ENCODE measurements at regions not wholly inside any gene's neighbourhood (a gene's known extent, or its start where the extent isn't known, plus 50 kb on each side); places are given as distances from the start of the nearest gene placed in this dataset.

- TF ChIP-seq TAF1 (conservative IDR thresholded peaks at IDR 0.05) = no peak
- TF ChIP-seq ZBTB33 (IDR thresholded peaks at IDR 0.05) = no peak
- TF ChIP-seq NR2F2 (IDR thresholded peaks at IDR 0.05) = no peak
- no peak for TF ChIP-seq GABPA (IDR thresholded peaks at IDR 0.05 in 1 of 2, conservative IDR thresholded peaks at IDR 0.05 in 1 of 2)
- TF ChIP-seq JUND (IDR thresholded peaks at IDR 0.05) = no peak
- no peak for TF ChIP-seq RAD21 (IDR thresholded peaks at IDR 0.05)
- TF ChIP-seq REST (IDR thresholded peaks at IDR 0.05) = no peak
- no peak for TF ChIP-seq HNF4G (IDR thresholded peaks at IDR 0.05)
- TF ChIP-seq SP1 (IDR thresholded peaks at IDR 0.05) = no peak
- TF ChIP-seq HNF4A (conservative IDR thresholded peaks at IDR 0.05) = no peak
- Histone ChIP-seq H3K4me1 (ENCODE audit: control insufficient read depth in 4 of 4, insufficient read depth in 4 of 4, low read length in 3 of 4) (no peaks in the 10 kb centered on the region), H3K27me3 (ENCODE audit: control insufficient read depth in 4 of 4, insufficient read depth in 4 of 4, low read length in 3 of 4) (no peaks in the 10 kb centered on the region), H3K36me3 (ENCODE audit: control insufficient read depth in 4 of 4, insufficient read depth in 3 of 4, low read depth in 1 of 4, low read length in 3 of 4) (no peaks in the 10 kb centered on the region), H3K4me3 (ENCODE audit: low read depth in 1 of 3, low read length in 3 of 3) (no peak overlapping the region), H3K9me3 (ENCODE audit: control insufficient read depth in 4 of 4, low read length in 3 of 4) (no peaks in the 10 kb centered on the region), H3K9ac (ENCODE audit: low read depth in 1 of 2, low read length in 2 of 2) (no peak overlapping the region), H3K27ac (ENCODE audit: low read depth in 1 of 2, low read length in 2 of 2) (no peak overlapping the region)
- 76% methylated on average over 1 of the region's 1 CpG for WGBS
- DNase-seq (ENCODE audit: low spot score) = no peak
These were observed 140.0 kb upstream of the CBLB start for GRCh38 chr3:106008766-106009165.

- no peak for DNase-seq (ENCODE audit: low spot score)
- Histone ChIP-seq H3K36me3 (ENCODE audit: control insufficient read depth in 4 of 4, insufficient read depth in 3 of 4, low read depth in 1 of 4, low read length in 3 of 4) (no peaks in the 10 kb centered on the region), H3K9me3 (ENCODE audit: control insufficient read depth in 4 of 4, low read length in 3 of 4) (no peaks in the 10 kb centered on the region), H3K27me3 (ENCODE audit: control insufficient read depth in 4 of 4, insufficient read depth in 4 of 4, low read length in 3 of 4) (no peaks in the 10 kb centered on the region), H3K4me1 (ENCODE audit: control insufficient read depth in 4 of 4, insufficient read depth in 4 of 4, low read length in 3 of 4) (no peaks in the 10 kb centered on the region), H3K27ac (ENCODE audit: low read depth in 1 of 2, low read length in 2 of 2) (no peak overlapping the region), H3K4me3 (ENCODE audit: low read depth in 1 of 3, low read length in 3 of 3) (no peak overlapping the region), H3K9ac (ENCODE audit: low read depth in 1 of 2, low read length in 2 of 2) (no peak overlapping the region)
- 71% methylated on average over 3 of the region's 3 CpGs for WGBS
- TF ChIP-seq HNF4A (conservative IDR thresholded peaks at IDR 0.05) (no peak), FOXA2 (IDR thresholded peaks at IDR 0.05) (no peak), MAX (IDR thresholded peaks at IDR 0.05) (no peak), EGR1 (IDR thresholded peaks at IDR 0.05; ENCODE audit: low read depth in 2 of 2) (no peak), RAD21 (IDR thresholded peaks at IDR 0.05) (no peak), YY1 (IDR thresholded peaks at IDR 0.05) (no peak), ATF3 (IDR thresholded peaks at IDR 0.05) (no peak), REST (IDR thresholded peaks at IDR 0.05) (no peak), NR2F2 (IDR thresholded peaks at IDR 0.05) (no peak), JUND (IDR thresholded peaks at IDR 0.05) (no peak), GABPA (IDR thresholded peaks at IDR 0.05 in 1 of 2, conservative IDR thresholded peaks at IDR 0.05 in 1 of 2) (no peak), RXRA (IDR thresholded peaks at IDR 0.05) (no peak), ZBTB33 (IDR thresholded peaks at IDR 0.05) (no peak)
These were observed 142.0 kb upstream of the CBLB start for GRCh38 chr3:106010829-106011228.

Data from liver (tissue), 7 donors.